ENCODE measurements at regions not wholly inside any gene's neighbourhood (a gene's known extent, or its start where the extent isn't known, plus 50 kb on each side); places are given as distances from the start of the nearest gene placed in this dataset.

DNA sequence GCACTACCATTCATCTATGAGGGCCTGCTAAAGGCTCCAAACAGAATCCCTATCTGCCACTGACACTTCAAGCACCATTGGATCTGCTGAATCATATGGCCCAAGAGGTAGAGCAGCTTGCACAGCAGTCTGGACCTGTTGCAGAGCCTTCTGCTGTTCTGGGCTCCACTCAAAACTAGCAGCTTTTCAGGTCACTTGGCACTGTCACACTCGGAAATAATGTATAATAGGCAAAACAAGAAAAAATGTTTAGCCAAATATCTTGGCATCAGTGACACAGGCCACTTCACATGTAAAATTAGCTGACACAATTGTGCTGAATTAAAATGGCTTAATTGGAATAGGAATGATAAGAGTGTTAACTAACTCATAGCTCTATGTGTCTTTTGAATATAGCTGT is 1182.9 kb upstream of the LRRTM3 start:
- DNase-seq (ENCODE audit: low read depth), result no peak
- TF ChIP-seq, protein P1, sequence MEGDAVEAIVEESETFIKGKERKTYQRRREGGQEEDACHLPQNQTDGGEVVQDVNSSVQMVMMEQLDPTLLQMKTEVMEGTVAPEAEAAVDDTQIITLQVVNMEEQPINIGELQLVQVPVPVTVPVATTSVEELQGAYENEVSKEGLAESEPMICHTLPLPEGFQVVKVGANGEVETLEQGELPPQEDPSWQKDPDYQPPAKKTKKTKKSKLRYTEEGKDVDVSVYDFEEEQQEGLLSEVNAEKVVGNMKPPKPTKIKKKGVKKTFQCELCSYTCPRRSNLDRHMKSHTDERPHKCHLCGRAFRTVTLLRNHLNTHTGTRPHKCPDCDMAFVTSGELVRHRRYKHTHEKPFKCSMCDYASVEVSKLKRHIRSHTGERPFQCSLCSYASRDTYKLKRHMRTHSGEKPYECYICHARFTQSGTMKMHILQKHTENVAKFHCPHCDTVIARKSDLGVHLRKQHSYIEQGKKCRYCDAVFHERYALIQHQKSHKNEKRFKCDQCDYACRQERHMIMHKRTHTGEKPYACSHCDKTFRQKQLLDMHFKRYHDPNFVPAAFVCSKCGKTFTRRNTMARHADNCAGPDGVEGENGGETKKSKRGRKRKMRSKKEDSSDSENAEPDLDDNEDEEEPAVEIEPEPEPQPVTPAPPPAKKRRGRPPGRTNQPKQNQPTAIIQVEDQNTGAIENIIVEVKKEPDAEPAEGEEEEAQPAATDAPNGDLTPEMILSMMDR (conservative IDR thresholded peaks at IDR 0.05; ENCODE audit: low read depth, low read length), result no peak
- H3K4me3 ChIP-seq (ENCODE audit: low read depth, low read length), result no peak overlapping the region

- H3K4me3 ChIP-seq (ENCODE audit: low read depth, low read length), result no peak overlapping the region
- TF ChIP-seq, protein P1 (conservative IDR thresholded peaks at IDR 0.05; ENCODE audit: low read depth, low read length), result no peak
- no peak for DNase-seq (ENCODE audit: low read depth)
Measured at GRCh38 chr10:65751218-65751617, 1174.6 kb upstream of the LRRTM3 start.

DNA sequence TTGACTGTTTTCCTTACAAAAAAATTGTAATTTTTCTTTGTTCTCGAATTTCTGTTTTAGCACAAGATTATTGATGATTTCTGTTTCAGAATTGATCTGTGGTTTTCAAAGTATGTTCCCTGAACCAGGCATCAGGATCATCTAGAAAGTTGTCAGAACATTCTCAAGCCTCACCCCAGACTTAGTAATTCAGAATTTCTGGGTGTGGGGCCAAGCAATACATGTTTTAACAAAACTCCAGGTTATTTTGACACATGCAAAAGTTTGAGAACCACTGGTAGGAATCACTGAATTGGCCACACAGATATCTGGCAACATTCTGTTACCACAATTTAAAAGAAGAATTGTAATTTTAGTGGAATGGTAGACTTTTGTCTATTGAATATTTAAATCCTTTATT is 1173.9 kb upstream of the LRRTM3 start:
- DNase-seq (ENCODE audit: low read depth), result no peak
- TF ChIP-seq, protein P1 (conservative IDR thresholded peaks at IDR 0.05; ENCODE audit: low read depth, low read length), result no peak
- no peak overlapping the region for H3K4me3 ChIP-seq (ENCODE audit: low read depth, low read length)

- TF ChIP-seq, protein P1 (conservative IDR thresholded peaks at IDR 0.05; ENCODE audit: low read depth, low read length), result no peak
- DNase-seq (ENCODE audit: low read depth), result no peak
- H3K4me3 ChIP-seq (ENCODE audit: low read depth, low read length), result no peak overlapping the region
Measured at GRCh38 chr10:65753532-65753931, 1172.3 kb upstream of the LRRTM3 start.

- H3K4me3 ChIP-seq (ENCODE audit: low read depth, low read length), result no peak overlapping the region
- TF ChIP-seq, protein P1 (conservative IDR thresholded peaks at IDR 0.05; ENCODE audit: low read depth, low read length), result no peak
- no peak for DNase-seq (ENCODE audit: low read depth)
Measured at GRCh38 chr10:65754112-65754511, 1171.7 kb upstream of the LRRTM3 start.

DNA sequence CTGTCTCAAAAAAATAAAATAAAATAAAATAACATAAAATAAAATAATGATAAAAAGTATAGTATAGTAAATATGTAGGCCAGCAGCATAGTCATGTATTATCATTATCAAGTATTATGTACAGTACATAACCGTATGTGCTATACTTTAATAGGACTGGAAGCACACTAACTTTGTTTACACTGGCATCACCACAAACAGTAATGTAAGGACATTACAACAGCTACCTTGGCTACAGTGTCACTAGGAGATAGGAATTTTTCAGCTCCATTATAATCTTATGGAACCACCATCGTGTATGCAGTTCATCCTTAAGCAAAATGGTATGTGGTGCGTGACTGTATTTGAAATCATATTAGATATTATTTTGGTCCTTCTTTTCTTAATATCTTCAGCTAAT is 1163.5 kb upstream of the LRRTM3 start:
- TF ChIP-seq, protein P1 (conservative IDR thresholded peaks at IDR 0.05; ENCODE audit: low read depth, low read length), result no peak
- H3K4me3 ChIP-seq (ENCODE audit: low read depth, low read length), result no peak overlapping the region
- no peak for DNase-seq (ENCODE audit: low read depth)

DNA sequence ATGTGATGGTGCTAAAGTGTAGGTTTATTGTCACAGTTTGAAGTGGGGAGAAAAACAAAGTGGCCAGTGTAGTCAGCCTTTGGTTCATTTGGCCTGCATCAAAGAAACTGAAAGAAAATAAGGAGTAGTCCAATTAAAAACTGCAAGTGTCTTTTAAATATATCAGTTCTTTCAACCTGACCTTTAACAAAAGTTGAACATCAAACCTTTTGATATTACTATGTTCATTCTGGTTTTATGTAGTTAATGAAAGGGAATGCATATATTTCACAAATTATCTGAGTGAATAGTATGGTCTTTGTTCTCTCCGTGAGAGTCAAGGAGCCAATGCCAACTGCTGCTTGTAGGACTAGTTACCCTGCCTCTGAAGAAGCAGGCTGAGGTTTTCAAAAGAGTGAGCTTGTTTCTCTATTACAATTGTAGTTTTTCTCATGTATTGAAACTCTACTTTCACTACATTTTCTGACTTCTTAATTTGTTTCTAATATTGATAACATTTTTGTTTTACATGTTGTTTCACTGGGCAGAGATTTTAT is 1160.8 kb upstream of the LRRTM3 start:
- DNase-seq (ENCODE audit: low read depth), result no peak
- TF ChIP-seq, protein P1 (conservative IDR thresholded peaks at IDR 0.05; ENCODE audit: low read depth, low read length), result no peak
- H3K4me3 ChIP-seq (ENCODE audit: low read depth, low read length), result no peak overlapping the region

Measured in choroid plexus epithelial cell (primary cell).